A673 (cell line): ENCODE measurements at regions not wholly inside any gene's neighbourhood (a gene's known extent, or its start where the extent isn't known, plus 50 kb on each side); places are given as distances from the start of the nearest gene placed in this dataset.

Source experiments
- EZH2 ChIP-seq: fragments of 200-600 bp; sonication (generic); IDR thresholded peaks from 2 replicates; pipeline ENCODE4 v1.6.1; 2017; ENCODE audit warnings: borderline replicate concordance, low read depth, mild to moderate bottlenecking, mixed read lengths, antibody characterized with exemption, low read length; ENCODE audit not compliant: poor library complexity, severe bottlenecking
- TF ChIP-seq, protein P1 (sequence below): fragments of 300-800, 200-600 bp; sonication (generic); conservative IDR thresholded peaks from 2 replicates; pipeline ENCODE4 v1.5.1; 2017; ENCODE audit warnings: low read depth, mild to moderate bottlenecking, antibody characterized with exemption, low read length, moderate library complexity, mixed read lengths

DNA sequence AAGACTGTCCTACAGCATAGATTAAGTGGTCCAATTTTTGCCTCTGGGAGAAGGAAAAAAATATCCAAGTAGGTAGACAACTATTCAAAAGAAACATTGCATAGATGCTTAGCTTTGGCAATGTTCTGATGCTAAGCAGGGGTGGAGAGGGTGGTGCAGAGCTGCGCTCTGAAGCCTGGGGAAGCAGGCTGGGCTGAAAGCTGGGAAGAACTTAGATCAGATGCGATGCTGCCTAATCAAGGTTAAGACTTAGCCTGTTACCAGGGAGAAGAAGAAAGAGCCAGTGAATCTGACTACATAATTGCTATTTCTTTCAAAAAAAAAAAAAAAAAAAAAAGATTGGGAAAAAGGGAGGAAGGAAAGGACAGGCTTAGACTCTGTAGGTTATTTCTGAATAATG lies 89.0 kb upstream of the SCOC start:
- TF ChIP-seq, protein P1, sequence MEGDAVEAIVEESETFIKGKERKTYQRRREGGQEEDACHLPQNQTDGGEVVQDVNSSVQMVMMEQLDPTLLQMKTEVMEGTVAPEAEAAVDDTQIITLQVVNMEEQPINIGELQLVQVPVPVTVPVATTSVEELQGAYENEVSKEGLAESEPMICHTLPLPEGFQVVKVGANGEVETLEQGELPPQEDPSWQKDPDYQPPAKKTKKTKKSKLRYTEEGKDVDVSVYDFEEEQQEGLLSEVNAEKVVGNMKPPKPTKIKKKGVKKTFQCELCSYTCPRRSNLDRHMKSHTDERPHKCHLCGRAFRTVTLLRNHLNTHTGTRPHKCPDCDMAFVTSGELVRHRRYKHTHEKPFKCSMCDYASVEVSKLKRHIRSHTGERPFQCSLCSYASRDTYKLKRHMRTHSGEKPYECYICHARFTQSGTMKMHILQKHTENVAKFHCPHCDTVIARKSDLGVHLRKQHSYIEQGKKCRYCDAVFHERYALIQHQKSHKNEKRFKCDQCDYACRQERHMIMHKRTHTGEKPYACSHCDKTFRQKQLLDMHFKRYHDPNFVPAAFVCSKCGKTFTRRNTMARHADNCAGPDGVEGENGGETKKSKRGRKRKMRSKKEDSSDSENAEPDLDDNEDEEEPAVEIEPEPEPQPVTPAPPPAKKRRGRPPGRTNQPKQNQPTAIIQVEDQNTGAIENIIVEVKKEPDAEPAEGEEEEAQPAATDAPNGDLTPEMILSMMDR, result no peak
- no peak for TF ChIP-seq EZH2
